IPS DF 4.7 (cell line): ENCODE measurements at regions not wholly inside any gene's neighbourhood (a gene's known extent, or its start where the extent isn't known, plus 50 kb on each side); places are given as distances from the start of the nearest gene placed in this dataset.

Experiments
- DNase-seq: peaks from one replicate; pipeline ENCODE4 v3.0.0-alpha.2; 2013; ENCODE audit warnings: low spot score; ENCODE audit errors: extremely low read depth

DNA sequence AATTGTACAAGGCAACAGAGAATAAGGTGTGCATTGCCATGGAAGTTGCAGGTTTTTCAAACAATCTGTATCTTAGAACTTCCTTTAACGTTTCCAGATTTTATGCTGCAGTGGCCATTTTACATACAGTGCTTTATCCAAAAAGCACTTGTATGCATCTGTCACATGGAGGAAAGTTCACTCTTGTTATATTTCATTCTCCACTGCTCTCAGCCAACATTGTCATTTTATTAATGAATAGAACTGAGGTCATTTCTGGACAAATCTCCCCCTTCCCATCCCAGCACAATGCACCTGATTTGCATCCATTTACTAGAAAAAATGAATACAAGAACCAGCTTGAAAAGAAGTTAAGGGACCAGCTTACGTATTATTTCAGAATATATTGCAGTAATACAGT, 342.0 kb downstream of the USP25 start:
- no peak for DNase-seq

DNA sequence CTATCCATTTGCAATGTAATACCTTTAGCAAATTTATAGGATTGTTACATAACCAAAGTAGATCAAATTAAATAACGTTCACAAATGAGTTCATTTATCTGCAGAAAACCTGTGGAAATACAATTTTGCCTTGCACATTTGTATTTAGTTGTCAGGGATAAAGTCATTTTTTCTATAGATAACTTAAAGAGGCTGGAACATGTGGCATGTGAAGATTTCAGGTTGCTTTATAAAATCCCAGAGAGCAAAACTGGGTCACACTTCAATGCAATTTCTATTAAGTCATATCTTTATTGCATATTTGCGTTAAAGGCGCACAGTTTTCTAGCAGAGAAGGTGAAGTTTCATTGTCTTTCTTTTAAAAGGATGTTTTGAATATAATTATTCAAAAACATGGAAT, 342.4 kb downstream of the USP25 start:
- no peak for DNase-seq

DNA sequence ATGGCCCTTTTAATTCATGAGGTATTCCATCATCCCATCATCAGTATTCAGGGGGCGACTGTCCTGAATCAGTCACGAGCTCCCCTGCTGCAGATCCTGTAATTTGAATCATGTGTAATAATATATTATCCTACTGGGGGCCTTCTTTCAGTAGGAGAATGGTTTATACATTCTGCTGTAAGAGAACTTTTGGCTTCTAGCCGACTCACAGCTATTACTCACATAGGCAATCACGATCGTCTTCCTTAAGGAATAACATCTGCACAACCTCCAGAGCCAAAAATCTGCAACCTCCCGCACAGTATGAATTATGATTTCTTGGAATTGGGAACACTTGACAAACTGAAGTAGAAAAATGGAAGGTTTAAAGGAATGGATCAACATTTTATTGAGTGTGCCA, 343.0 kb downstream of the USP25 start:
- DNase-seq = no peak

DNA sequence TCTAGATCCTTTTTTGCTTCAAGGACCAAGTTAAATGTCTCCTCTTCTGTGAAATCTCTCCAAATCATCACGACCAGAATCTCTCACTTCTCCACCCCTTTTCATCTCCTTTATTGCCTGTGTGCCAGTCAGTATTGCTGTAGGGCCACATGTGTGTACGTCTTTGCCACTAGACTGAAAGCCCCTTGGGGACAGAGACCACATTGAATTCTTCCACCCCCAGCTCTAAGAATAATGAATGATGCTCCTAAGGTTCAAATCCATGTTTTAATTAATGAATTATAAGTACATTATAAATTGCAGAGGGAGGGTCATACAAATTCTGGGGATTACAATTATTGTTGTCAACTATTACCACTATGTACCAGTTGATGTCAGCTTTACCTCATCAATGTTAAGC, 343.8 kb downstream of the USP25 start:
- DNase-seq = no peak

DNA sequence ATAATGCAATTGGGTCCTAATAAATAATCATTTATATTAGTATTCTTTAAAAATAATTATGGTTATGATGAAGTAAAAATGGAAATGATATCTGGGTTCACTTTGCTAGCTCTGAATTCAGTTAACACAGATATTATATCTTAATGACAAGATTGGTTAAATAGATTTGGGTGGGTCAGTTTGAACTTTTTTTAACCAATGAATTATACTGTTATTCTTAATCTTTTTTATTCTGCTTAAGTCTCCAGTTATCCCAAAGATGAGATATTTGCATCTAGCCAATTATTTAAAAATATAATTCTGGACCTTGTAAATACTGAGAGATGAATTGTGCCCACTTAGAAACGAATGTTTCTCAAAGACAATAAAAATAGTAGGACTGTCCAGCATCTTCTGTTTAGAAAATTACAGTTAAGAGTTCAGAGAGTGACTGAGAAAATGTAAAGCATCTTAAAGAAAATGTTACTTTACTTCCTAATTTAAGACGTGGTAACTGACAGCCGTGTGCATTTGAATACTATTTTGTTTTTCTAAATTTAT, 345.2 kb downstream of the USP25 start:
- no peak for DNase-seq

DNA sequence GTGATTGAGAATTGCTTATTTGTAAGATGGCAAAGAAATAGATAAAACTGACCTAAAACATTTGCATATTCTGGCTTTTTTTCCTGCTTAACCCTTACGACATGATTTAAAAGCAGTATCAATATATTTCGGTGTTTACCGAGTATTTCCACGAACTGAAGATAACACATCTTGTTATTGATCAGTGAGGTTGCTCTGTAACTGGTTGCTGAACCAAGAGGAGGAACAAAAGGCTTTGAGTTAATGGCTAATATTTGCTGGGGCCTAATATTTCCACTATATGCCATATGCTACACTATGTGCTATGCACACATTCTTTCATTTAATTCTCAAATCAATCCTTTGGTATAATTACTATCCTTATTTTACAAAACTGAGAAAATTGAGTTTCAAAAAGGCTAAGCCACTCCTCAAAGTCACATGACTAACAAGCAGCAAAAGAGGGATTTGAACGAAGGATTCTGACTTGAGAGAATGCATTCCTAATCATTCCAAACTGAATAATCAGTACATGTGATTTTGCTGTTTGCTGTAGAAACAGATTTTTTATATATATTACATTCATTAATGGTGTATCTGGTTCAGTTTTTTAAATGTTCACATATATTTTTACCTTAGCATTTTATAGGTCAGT, 346.0 kb downstream of the USP25 start:
- DNase-seq = no peak

DNA sequence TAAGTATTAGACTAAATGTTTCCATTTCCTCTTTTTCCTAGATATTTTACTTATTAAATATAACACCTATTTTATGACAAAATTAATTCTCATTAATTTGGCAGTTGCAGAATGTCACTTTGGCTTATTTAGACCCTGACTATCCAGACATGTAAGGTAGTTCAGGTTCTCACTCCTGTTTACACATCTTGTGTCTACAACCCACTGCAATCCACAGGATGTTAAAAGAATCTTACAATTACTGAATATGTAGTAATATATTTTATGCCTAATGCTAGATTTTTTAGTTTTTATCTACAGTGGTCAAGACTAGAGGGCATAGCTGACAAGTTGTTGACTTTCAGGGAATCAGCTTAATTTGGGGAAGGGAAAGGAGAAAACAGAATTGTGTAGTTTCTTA, 346.7 kb downstream of the USP25 start:
- DNase-seq = no peak

DNA sequence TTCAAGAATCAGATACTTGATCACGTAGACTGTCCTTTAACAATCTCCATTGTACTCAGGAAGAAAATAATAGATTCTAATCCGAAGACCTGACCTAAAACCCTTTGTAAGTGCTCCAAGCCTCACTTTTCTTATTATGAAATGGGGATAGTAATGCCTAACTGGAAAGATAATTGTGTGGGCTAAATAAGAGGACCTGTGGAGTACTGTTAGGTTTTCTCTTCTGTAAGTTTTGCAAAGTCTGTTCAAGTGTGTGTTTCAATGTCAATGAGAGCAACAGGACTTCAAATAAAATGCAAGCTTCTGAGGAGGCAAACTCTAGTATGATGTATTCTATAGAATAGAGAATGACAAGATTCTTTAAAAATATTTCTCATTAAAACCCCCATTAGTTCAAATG, 348.6 kb downstream of the USP25 start:
- DNase-seq = no peak

DNA sequence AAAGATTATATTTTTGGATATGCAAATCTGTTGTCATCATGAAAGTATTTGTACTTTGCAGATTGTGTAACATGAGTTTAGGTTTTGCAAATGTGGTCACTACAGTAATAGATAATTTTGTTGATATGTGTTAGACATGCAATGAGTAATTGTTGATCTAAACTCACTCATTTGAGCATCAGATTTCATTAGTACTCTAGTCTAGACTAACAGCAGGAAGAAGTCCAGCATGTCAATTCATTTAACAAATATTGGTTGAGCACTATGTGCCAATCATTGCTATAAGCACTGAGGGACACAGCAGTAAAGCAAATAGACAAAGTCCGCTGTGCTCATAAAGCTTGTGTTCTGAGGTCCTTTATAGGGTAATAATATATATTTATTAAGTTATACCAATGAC, 350.0 kb downstream of the USP25 start:
- no peak for DNase-seq

DNA sequence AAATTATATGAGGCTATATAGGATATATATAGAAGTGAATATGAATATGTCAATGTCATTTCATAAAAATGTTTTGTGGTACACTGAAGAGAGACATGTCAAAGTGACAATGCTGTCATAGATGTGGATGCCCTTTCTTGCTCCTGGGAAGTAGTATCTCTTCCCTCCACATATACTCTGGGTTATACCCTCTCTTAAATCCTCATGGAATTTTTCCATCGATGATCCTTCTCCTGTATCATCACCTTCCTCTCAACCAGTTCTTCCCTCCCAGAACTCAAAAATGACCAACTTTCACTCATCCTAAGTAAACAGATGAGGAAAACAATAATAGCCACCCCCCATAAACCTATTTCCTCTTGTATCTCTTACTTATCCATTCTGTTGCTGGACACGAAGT, 351.5 kb downstream of the USP25 start:
- DNase-seq = no peak

DNA sequence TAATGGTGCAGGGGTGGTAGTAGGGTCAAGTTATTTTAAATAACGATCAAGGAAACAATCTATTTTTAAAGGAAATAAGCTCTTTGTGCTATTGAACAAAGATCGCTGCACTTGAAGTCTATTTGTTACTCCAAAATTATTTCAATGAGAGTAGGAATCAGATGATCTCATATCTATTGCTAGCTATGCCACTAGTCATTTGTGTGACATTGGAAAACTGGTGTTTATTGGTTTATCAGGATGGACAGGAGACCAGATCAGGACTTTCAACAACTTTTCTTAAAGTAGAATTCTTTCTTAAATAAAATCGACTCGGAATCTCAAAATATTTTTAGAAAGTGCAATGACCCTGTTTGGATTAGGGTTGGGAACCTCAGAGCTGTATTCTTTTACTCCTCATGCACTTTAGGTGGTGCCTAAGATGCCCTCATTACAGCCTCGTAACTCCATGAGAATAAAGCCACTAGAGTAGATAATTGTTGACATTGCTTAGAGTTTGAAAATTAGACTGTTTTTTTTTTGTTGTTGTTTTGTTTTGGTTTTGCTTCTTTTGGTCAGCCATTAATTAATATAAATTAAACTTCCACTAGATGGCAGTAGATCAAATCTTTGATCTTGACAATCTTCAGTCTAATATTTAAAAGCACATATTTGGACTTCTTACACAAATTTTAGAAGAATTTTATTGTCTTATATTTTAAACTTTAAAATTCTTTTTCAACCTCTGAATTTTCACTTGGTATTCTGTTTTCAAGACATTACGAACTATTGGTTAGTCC, 352.4 kb downstream of the USP25 start:
- DNase-seq = no peak

DNA sequence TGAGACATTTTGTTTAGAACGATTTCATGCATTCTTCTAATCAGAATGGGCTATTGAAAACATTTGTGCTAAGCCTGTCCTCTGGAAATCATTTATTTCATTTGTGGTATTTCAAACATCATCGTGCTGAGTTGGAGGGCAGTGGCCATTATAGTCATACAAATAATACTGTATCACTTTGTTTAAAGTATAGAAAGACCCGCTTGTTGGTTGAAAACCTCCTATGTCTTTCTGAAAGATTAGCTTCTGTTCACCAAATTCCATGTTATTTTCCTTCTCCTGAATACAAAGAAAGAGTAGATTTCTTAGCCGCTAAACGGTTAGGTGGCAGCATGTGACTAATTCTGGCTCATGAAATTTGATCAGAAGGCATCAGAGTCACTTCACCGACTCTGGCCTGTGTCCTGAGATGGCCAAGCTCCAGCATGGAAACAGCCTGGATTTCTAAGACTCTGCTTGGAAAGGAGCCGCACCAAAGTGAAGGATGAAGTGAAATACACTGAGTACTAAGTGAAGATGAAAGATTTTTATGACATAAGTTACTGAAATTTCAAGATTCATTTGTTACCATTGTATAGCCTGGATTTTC, 355.1 kb downstream of the USP25 start:
- no peak for DNase-seq

DNA sequence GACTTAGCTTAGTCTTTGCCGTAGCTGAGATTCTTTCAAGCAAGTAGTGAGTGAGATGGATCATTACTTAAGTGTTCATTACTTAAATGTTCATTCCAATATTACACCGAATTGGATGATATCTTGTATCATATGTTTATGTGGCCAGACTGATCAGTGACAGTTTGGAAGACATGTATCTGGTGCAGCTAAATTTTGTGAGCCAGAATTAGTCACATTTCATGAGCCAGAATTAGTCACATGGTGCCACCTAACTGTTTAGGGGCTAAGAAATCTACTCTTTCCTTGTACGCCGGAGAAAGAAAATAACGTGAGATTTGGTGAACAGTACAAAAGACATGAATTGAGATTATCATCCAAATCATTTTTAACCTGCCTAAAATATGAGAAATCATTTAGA, 355.6 kb downstream of the USP25 start:
- no peak for DNase-seq

DNA sequence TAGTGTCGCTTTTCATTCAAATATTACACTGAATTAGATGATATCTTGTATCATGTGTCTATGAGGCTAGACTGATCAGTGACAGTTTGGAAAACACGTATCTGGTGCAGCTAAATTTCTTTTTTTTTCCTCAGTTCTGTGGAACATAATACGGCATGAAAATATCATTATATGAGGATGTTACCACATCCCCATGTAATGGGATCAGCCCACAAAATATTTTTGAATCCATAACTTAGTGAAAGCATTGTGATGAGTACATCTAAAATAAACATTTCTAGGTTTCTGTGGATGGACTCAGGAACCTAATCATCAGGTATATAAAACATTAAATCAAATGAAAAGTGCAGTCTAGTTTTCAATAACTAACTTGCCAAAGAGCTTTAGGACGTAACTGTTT, 356.3 kb downstream of the USP25 start:
- DNase-seq = no peak

DNA sequence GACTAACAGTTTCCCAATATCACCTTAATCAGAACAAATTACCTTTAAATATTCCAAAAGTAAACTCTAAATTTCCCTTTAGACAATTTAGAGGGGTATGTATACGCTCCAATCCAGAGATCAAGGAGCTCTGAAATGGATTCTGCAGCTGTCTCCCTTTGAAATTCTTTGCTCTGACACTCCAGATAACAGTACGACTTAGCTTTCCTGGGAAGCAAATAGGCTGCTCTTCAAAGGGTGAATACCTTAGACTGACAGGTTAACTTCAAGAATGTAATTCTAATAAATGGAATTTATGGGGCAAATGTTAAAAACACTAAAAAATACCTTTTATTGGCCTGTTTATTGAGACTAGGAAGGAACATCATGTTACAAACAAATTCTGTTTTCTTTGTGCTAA, 357.2 kb downstream of the USP25 start:
- DNase-seq = no peak

DNA sequence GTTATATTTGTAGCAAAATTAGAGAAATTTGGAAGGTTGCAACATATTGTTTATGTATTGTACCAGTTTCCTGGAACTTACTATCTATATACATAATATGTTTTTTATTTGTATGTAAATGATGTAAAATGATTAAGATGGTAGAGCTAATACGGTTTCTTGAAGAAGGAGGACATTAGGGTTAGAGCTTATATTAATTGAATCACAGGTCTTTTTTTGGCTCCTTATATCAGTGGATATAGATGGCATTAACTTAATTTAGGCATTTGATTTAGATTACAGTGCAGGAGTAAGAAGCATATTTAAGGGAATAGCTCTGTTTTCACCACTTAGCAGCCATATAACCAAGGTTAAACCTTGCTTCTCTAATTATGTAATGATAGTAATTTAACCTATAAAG, 357.7 kb downstream of the USP25 start:
- no peak for DNase-seq

DNA sequence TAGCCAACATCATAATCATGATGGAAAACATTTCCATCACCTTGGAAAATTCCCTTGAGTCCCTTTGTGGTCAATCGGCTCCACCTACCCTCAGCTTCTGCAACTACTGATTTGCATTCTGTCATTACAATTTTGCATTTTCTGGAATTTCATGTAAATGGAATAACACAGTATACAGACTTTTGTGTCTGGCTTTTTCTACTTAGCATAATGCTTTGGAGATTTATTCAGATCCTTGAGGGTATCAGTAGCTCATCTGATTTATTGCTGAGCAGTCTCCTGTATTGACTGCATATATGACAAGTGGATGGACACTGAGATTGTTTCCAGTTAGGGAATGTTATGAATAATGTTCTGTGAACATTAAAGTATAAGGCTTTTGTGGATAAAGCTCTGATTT, 358.3 kb downstream of the USP25 start:
- DNase-seq = no peak

DNA sequence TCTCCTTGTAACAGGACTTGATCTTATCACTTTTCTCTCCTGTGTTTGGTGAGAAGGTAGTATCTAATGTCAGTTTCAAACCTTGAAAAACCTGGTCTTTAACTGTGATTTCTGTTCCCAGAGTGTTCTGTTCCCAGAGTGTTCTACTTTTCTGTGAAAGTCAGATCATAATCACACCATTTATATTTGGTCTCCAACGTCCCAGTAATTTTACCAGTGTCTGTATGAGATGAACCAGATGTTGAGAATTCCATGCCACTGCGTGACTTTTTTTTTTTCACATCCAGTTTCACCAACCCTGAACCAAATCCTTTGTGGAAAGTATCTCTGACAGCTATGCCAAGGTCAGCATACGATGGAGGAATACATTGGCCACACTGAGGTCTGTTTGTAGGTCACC, 365.2 kb downstream of the USP25 start:
- no peak for DNase-seq

DNA sequence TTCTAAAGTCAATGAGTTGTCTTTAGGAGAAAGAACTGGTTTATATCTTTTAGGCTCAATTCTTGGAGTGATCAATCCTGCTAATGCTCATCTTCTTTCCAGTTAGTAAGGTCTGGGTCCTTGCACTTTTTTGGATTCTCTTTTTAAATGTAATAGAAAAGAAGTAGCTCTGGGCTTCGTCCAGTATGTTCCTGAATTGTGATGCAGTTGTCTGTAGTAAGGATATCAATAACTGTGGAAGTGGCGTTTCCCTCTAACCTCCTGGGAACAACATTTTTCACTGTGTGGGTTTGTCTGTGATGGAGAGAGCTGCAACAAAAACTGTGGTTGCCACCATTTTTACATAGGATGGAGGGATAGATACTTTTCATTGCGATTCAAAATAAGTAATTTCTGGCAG, 367.2 kb downstream of the USP25 start:
- DNase-seq = no peak

DNA sequence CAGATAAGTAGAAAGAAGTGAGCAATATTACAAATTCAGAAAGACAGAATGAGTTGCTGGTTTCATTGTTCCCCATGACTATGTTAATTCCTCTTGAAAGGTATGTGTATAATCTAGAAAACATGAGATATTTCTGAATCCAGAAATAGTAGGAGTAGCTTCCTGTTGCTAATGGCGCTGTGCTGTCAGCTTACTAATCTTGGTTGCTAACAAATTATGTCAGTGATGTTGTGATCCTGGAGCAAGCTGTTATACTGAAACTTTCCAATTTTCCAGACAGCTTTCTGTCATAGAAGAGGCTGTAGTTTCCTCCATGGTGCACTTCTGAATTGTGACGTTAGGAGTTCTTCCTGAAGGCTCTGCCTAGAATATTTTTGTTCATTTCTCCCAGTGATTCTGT, 372.3 kb downstream of the USP25 start:
- DNase-seq = no peak

DNA sequence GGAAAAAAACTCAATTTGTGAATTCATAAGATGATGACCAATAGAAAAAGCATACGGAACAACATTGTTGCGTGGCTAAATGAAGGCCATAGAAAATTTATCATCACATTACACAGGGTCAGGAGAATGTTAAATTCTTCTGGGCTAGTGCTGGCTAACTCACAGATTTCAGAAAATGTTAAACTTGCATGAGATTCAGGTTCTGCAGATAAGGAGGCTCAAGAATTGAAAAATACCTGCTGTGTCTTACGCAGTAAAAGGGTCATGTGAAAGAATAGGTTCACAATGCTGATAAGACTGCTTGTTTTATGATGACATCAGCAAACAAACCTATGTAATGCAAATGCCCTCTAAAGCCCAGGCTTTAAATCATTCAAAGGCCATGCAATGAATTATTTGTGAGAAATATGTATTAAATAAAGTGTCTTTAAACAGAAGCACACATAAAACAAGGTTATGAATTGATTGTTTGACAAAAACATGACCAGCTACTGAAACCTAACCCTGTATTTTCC, 378.8 kb downstream of the USP25 start:
- DNase-seq = no peak

DNA sequence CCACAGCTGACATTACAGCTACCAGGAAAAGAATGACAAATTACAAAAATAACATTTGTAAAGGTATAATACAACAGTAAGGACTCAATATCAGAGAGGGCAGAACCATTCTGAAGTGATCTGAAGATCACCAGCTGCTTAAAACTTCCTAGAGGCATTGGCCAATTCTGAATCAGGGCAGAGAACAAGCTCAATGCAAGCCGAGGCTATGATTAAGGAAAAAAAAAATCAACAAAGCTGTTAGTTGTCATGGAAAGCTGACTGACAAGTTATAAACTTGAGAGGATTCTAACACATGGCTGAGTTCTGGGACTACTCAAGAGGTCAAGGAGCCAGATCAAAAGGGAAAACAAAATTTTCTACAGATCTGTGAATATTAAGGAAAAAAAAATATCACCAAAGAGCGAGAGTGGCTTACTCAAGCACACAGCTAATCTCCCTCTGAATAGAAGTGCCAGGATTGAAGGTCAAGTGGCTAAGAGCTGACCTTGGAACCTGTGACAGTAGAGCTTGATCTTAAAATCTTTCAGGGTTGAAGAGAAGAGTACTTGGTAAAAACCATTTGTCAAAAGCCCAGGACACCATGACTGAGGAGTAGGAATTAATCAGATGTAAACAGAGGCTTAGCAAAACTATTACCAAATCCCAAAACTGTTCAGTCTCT, 383.4 kb downstream of the USP25 start:
- no peak for DNase-seq
